ENCODE measurements at regions not wholly inside any gene's neighbourhood (a gene's known extent, or its start where the extent isn't known, plus 50 kb on each side); places are given as distances from the start of the nearest gene placed in this dataset.

GRCh38 chrX:76253432-76253831, 80.6 kb downstream of the PBDC1 start:
- TF ChIP-seq CTCF (IDR thresholded peaks at IDR 0.05) (peak in 1 of 3 experiments; percentile 27), POLR2A (IDR thresholded peaks at IDR 0.05) (no peak)
